ENCODE measurements at regions not wholly inside any gene's neighbourhood (a gene's known extent, or its start where the extent isn't known, plus 50 kb on each side); places are given as distances from the start of the nearest gene placed in this dataset.

- TF ChIP-seq EZH2 (IDR thresholded peaks at IDR 0.05; ENCODE audit: borderline replicate concordance, low read depth, low read length, severe bottlenecking), result no peak
- TF ChIP-seq CTCF (IDR thresholded peaks at IDR 0.05; ENCODE audit: borderline replicate concordance, extremely low read depth, low read length, poor library complexity, severe bottlenecking), result no peak
Observed at GRCh38 chr10:3901370-3901769, 116.4 kb upstream of the KLF6 start.

Measured in DND-41 (cell line).